ENCODE measurements at regions not wholly inside any gene's neighbourhood (a gene's known extent, or its start where the extent isn't known, plus 50 kb on each side); places are given as distances from the start of the nearest gene placed in this dataset.

GRCh38 chr17:64773386-64773835 is 111.3 kb upstream of the SMURF2 start:
- TF ChIP-seq EZH2 (IDR thresholded peaks at IDR 0.05; ENCODE audit: borderline replicate concordance, low read length) (no peak), CTCF (IDR thresholded peaks at IDR 0.05; ENCODE audit: low read length) (no peak)
- H3K27me3 ChIP-seq (ENCODE audit: insufficient read depth, low read length) = no peaks in the 10 kb centered on the region
- H3K36me3 ChIP-seq (ENCODE audit: insufficient read depth, low read length) = no peaks in the 10 kb centered on the region
- no peaks in the 10 kb centered on the region for H4K20me1 ChIP-seq (ENCODE audit: insufficient read depth, low read length)
- peak overlapping the region; percentile 54 for H3K4me3 ChIP-seq (ENCODE audit: low read depth, low read length, poor library complexity, severe bottlenecking)
- peak overlapping the region; percentile 26; the same call in 1 of the 2 replicates for H3K9ac ChIP-seq (ENCODE audit: low read length)
- peaks cover 8% of the 10 kb centered on the region; the same call in 1 of the 2 replicates for H3F3A ChIP-seq (ENCODE audit: insufficient read depth, low read length)
- no peak overlapping the region for H2AFZ ChIP-seq (ENCODE audit: low read length)
- peak overlapping the region; percentile 56 for H3K4me2 ChIP-seq (ENCODE audit: low read length)
- no peaks in the 10 kb centered on the region for H3K9me2 ChIP-seq (ENCODE audit: low read depth, low read length)
- H3K9me3 ChIP-seq (ENCODE audit: low read length) = no peaks in the 10 kb centered on the region
- H3K79me2 ChIP-seq (ENCODE audit: insufficient read depth, low read length) = no peaks in the 10 kb centered on the region
- no peak overlapping the region for H3K27ac ChIP-seq (ENCODE audit: low read depth, low read length, poor library complexity, severe bottlenecking)
- peaks cover 32% of the 10 kb centered on the region for H3K4me1 ChIP-seq (ENCODE audit: insufficient read depth, low read length, severe bottlenecking)

GRCh38 chr17:64772845-64773299 is 110.8 kb upstream of the SMURF2 start:
- Histone ChIP-seq H3K27ac (ENCODE audit: low read depth, low read length, poor library complexity, severe bottlenecking) (no peak overlapping the region), H3K9ac (ENCODE audit: low read length) (no peak overlapping the region), H3K9me2 (ENCODE audit: low read depth, low read length) (no peaks in the 10 kb centered on the region), H3F3A (ENCODE audit: insufficient read depth, low read length) (peaks cover 6% of the 10 kb centered on the region; the same call in 1 of the 2 replicates), H3K4me2 (ENCODE audit: low read length) (no peak overlapping the region), H3K9me3 (ENCODE audit: low read length) (no peaks in the 10 kb centered on the region), H3K36me3 (ENCODE audit: insufficient read depth, low read length) (no peaks in the 10 kb centered on the region), H3K4me1 (ENCODE audit: insufficient read depth, low read length, severe bottlenecking) (peaks cover 26% of the 10 kb centered on the region), H3K4me3 (ENCODE audit: low read depth, low read length, poor library complexity, severe bottlenecking) (no peak overlapping the region), H4K20me1 (ENCODE audit: insufficient read depth, low read length) (no peaks in the 10 kb centered on the region), H2AFZ (ENCODE audit: low read length) (no peak overlapping the region), H3K27me3 (ENCODE audit: insufficient read depth, low read length) (no peaks in the 10 kb centered on the region), H3K79me2 (ENCODE audit: insufficient read depth, low read length) (no peaks in the 10 kb centered on the region)
- no peak for TF ChIP-seq CTCF (IDR thresholded peaks at IDR 0.05; ENCODE audit: low read length)

- H3K4me2 ChIP-seq (ENCODE audit: low read length) = no peak overlapping the region
- no peak overlapping the region for H2AFZ ChIP-seq (ENCODE audit: low read length)
- H3K9ac ChIP-seq (ENCODE audit: low read length) = no peak overlapping the region
- H4K20me1 ChIP-seq (ENCODE audit: insufficient read depth, low read length) = no peaks in the 10 kb centered on the region
- H3F3A ChIP-seq (ENCODE audit: insufficient read depth, low read length) = no peaks in the 10 kb centered on the region
- no peaks in the 10 kb centered on the region for H3K9me2 ChIP-seq (ENCODE audit: low read depth, low read length)
- no peak overlapping the region for H3K27ac ChIP-seq (ENCODE audit: low read depth, low read length, poor library complexity, severe bottlenecking)
- TF ChIP-seq CTCF (IDR thresholded peaks at IDR 0.05; ENCODE audit: low read length) (no peak), EZH2 (IDR thresholded peaks at IDR 0.05; ENCODE audit: borderline replicate concordance, low read length) (no peak)
- no peak overlapping the region for H3K4me3 ChIP-seq (ENCODE audit: low read depth, low read length, poor library complexity, severe bottlenecking)
- H3K27me3 ChIP-seq (ENCODE audit: insufficient read depth, low read length) = no peaks in the 10 kb centered on the region
- peaks cover 20% of the 10 kb centered on the region for H3K4me1 ChIP-seq (ENCODE audit: insufficient read depth, low read length, severe bottlenecking)
- H3K79me2 ChIP-seq (ENCODE audit: insufficient read depth, low read length) = no peaks in the 10 kb centered on the region
- no peaks in the 10 kb centered on the region for H3K9me3 ChIP-seq (ENCODE audit: low read length)
- no peaks in the 10 kb centered on the region for H3K36me3 ChIP-seq (ENCODE audit: insufficient read depth, low read length)
Observed at GRCh38 chr17:64771980-64772844, 110.1 kb upstream of the SMURF2 start.
